Kidney glomerular epithelial cell (primary cell): ENCODE measurements at regions not wholly inside any gene's neighbourhood (a gene's known extent, or its start where the extent isn't known, plus 50 kb on each side); places are given as distances from the start of the nearest gene placed in this dataset.
A peak's percentile ranks its signal among the peaks of the same experiment; 100 is the strongest.
"Not testable (repeated sequence)": the region's sequence is repeated elsewhere in the genome, so short reads cannot be mapped to it uniquely, and the experiment has no call there.

Experiments used
- DNase-seq: peaks from one replicate; lab custom pipeline; 2025; lab: John Stamatoyannopoulos, UW

DNA sequence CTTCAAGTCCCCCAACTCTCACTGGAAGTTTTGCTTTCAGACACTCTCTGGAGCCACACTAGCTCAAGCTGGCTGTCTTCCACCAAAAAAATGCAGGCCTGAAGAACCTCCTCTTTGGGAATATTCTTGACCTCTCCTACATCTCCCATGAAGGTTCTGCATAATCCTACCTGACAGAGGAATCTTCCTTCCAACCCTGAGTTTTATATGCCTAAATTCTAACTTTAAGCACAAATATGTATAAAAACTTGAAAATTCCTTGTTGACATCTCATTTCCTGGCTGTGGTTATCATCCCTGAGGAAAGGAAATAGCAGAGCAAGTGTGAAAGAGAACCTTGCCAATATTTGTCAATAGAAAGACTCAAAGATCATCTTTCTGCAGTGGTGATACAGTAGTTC is 249.0 kb downstream of the LPIN1 start:
- DNase-seq: no peak

DNA sequence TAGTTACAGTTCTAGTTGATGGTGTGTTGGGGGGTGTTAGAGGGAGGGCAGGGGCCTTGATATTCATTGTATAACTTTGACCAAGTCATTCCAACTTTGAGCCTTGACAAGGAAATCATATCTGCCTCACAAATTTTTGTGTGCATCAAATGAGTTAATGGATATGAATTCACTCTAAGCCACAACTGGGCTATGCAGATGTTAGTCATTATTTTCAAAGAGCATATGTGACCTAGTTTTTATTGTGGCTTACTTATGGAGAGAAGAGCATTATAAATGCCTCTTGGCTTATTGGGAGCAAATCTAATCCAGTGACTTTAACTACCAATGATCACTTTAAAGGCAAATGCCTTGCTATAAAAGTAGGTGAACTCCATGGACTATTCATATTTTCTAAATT is 250.2 kb downstream of the LPIN1 start:
- no peak for DNase-seq

DNA sequence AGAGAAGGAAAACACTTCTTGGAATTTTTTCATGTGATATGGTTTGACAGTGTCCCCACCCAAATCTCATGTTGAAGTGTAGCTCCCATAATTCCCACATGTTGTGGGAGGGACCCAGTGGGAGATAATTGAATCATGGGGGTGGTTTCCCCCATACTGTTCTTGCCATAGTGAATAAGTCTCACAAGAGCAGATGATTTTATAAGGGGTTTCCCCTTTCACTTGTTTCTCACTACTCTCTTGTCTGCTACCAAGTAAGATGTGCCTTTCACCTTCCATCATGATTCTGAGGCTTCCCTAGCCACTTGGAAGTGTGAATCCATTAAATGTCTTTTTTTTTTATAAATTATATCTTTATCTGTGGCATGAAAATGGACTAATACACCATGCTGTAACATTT is 250.7 kb downstream of the LPIN1 start:
- no peak for DNase-seq

DNA sequence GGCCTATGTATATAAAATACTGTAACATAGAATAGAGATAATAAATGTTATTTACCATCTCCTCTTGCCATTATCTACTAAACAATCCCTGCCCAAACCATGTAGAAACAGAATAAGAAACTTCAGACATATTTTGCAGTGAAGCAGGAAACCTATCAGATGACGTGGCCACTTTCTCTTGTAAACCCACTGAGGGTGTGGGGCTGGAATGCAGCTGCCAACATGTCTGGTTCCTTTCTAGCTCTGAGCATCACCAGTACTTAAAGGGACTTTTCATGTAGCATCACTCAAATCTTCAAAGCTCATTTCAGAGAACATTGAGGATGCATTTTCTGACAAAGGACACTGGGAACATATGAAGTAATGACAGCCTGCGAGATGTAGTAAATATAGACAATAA is 251.8 kb downstream of the LPIN1 start:
- DNase-seq: no peak

DNA sequence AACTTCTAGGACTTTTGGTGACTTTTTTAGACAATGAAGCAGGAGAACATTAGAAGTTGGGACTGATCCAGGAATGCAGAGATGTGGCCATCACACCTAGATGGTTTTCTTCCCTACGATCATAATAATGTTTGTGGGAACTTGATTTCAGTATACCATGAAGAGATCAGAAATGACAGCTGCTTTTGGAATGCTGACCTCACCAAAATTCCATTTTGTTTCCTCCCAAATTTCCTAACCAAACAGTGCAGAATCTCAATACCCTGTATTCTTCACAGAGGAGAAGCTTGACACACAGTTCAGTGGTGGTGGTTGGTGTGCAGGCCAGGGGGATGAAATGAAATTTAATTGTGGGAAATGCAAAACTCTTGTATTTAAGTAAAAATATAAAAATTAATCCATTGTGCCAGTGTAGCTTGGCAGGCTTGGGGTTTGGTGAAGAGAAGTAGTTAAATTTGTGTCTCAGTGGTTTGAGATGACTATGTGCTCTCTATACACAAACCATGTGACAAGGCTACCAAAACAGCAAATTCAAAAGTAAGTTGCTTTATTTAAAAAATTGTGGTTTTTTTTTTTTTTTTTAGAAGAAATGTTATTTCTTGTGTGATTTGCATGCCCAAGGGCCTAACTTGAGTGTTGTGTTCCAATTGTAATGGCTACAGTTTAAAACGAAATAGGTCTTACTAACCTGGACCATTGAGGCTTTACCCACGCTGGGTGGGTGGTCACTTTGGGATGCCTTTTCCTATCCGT is 252.4 kb downstream of the LPIN1 start:
- DNase-seq: no peak

DNA sequence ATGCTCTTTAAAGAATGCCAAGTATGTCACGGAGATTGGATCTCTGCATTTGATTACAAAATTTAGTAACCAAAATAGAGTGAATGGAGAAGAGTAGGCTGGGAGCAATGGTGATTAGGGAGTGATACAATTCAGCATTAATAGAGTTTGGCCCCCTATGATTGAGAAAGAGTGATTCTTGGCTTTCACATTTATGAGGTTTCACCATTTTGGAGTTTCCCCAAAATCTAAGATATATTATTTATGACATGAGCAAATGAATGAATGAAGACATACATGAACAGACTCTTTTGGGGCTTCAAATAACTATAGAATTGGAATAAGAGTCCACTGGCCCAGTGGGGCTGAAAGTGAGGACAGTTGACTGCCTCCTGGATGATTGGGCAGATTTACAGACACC is 255.2 kb downstream of the LPIN1 start:
- no peak for DNase-seq

DNA sequence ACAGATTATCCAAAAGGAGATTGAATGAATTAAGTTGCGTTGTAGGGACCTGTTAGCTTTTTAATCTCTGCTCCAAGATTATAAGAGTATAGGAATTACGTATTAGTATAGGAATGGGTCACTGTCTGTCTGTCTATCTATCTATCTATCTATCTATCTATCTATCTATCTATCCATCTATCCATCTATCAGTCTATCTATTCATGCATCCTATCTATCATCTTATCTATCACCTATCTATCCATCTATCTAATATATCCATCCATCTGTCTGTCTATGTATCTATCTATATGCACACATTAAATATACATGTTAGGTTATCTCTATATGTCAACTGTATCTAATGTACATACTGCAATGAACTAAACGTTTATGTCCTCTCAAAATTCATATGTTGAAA is 255.8 kb downstream of the LPIN1 start:
- no peak for DNase-seq

DNA sequence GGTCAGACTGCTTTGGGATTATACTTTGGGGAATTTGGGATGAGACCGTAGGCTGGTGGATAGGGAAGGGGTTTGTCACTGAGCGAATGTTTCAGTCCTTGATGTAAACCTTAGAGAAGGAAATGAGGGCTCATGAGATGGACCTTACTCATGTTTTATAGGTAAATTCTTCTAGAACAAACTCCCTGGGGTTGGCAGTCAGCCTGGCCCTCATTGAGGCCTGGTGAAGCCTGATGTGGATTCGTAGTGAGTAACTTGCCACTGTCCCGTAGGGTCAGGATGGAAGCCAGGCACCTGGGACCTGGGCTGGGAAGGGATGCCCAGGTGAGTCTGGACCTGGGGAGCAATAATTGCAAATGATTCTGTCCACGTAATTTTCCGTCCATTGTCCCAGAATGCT is 258.3 kb downstream of the LPIN1 start:
- DNase-seq: no peak

DNA sequence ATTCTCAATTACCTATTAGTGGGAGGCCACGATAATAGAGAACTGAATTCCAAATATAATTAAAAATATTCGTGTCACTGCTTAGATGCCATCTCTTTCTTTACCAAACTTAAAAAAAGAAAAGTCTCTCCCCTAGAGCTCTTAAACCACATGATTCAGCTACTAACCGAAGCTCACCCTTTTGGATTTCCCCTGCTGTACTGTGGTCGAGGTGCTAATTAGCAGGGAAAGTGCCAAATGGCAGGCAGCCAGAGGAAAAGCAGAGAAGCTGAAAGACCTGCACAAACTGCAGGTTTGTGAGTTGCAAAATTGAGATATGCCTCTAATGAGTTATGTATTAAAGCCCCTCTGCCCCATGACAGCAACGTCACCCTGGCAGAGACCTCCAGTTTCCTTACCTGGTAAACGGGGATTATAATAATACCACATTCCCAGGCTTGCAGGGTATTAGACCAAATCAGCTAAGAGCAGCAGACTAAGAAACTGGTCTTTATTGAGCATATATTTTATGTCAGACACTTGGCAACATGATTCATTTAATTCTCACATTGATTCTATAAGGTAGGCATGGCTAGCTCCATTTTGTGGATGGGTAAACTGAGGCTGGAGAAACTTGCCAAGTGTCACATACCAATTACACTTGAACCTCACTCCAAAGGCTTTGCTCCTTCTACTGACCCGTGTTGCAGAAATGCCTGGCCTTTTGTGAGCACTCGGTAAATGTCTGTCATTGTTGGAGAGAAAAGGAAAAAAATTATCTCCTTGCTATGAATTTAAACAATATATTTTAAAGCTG is 259.7 kb downstream of the LPIN1 start:
- DNase-seq: peak; percentile 66

DNA sequence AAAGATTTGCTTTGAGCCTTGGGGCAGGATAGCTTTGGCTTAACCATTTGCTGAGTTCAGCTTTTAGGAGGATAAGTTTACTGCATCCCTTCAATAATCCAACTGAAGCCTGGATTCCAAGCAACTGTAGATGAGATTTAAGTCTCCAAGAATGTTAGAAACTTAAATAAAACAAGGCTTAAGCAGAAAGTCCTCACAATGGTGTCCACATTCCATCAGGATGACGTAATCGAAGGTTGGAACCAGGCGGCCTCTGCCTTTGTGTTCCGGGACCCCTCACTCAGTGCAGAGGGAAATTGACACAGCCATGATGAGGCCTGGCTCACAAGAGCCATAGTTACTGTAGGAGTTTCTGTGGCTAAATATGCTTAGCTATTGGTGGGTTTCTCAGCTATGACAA is 260.4 kb downstream of the LPIN1 start:
- peak; percentile 17 for DNase-seq

DNA sequence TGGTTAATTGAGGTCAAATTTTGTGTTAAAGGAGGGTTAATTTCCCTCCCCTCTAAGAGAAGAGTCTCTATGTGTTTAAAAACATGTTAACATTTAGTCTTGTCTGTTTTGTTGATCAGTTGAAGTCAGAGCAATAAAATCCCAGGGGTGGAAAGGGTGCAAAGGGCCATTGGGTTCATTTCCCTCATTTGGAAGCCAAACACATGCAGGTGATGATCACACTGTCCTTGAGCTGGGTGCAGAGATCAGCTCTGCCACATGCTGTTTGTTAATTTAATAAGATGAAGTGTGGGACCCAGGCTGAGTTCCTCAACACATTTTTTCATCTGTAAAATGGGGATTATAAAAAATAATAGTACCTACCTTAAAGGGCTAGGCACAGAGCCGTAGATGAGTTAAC is 260.9 kb downstream of the LPIN1 start:
- no peak for DNase-seq

DNA sequence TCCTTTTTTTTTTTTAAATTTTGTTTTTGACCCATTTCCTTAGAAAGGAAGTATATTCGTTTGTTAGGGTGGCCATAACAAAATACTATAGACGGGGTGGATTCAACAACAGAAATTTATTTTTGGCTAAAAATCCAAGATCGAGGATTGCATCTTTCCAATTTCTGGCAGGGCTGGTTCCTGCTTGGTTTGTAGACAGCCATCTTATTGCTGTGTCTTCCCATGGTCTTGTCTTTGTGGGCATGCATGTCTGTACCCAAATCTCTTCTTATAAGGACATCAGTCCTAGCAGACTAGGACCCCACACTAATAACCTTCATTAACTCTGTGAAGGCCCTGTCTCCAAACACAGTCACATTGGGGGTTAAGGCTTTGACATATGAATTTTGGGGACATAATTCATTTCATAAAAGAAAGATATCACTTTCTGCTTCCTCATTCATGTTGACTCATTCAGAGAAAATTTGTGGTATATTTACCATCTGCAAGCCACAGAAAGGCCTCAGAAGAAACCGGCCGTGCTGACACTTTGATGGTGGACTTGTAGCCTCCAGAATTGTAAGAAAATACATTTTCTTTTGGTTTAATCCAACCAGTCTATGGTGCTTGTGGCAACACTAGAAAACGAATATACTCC is 262.1 kb downstream of the LPIN1 start:
- DNase-seq: no peak

DNA sequence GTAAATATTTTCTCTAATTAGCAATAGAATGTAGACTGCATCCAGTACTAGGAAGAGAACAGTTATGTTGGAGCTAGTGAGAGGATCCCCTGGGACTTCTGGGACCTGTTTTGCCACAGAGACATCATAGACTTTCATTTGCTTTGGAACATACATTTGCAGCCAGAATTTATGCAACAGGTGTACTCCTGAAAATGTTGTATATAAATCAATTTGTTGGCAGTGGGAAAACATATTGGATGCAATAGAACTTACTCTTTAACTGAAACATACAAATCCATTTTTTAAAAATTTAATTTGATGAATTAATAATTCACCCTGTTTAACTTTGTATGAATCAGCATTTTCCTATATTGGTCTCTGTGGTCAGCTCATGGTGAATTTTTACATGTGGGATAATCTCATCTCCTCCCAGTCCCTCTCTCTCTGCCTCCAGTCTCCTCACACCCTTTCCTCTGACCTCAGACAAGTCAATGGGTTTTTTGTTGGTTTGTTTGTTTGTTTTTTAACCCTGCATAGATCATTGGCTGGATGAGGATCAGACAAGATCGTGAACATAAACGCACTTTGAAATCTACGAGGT is 263.0 kb downstream of the LPIN1 start:
- no peak for DNase-seq

DNA sequence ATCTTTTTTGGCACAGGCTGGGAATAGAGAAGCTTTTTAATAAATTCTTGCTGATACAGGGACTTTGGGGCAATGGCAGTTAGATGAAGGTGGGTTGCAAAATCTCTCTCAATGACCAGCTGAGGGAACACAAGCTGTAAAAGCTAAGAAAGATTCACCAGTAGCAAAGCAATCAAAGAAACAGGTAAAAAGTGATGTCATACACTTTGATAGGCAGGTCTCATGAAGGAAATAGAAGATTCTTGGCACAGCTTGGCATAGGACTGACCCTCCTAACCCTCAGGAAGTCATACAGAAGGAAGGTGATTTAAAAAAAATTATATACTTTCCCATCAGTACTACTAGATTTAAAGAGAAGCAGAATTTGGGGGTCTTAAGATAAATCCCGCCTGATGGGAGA is 263.6 kb downstream of the LPIN1 start:
- no peak for DNase-seq

DNA sequence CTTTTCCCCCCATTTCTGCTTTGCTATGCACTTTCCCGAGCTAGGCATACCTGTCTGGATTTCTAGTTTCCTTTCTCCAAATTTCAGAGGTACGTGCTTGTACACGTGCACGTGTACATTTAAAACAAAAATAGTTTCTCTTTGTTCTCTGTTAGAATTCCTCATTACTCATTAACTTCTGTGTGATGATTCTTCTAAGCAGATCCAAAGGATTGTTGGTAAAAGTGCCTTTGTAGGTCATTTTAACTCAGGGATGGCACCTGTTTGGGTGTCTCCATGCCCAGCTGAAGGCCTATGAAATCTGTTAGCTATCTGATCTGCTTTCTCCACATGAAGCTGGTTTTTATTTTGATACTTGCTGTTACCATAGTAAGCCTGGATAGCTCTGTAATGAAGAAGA is 264.3 kb downstream of the LPIN1 start:
- DNase-seq: peak; percentile 21

DNA sequence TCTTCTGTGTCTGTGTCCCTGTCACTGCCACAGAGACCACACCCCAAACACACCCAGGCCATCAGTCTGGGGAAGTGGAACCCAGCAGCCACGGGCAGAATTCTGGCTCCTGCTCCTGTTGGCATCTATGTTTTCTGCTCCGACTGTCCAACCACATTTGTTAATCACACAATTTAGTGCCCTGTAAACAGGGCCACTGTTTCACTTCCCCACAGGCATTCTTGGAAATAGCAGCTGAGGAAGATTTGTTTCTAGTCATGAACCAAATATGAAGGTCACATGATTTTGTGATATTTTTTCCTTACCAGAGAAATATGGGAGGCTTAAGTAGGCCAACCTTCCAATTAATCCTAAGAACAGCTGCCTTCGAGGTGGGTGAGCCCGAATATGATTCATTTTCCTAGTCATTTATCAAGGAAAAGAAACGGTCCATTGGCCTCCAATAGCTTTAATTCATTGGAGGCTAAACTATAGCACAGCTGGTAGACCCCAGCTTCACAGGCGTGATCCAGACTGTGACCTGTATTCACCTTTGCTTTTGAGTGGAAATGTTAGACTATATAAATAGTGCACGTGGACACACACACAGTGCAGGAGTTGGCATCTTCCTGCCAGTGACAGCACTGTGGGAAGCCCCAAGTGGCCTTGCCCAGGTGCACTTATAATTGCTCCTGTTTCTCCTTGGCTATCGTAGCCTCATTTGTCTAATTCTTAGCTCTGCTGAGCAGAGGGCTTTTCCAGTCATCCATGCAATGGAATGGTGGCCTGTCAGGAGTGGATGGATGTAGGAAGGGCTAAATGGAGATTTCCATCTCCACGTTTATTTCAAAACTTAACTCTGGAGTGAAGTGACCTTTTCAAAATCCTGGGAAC is 267.9 kb downstream of the LPIN1 start:
- no peak for DNase-seq

DNA sequence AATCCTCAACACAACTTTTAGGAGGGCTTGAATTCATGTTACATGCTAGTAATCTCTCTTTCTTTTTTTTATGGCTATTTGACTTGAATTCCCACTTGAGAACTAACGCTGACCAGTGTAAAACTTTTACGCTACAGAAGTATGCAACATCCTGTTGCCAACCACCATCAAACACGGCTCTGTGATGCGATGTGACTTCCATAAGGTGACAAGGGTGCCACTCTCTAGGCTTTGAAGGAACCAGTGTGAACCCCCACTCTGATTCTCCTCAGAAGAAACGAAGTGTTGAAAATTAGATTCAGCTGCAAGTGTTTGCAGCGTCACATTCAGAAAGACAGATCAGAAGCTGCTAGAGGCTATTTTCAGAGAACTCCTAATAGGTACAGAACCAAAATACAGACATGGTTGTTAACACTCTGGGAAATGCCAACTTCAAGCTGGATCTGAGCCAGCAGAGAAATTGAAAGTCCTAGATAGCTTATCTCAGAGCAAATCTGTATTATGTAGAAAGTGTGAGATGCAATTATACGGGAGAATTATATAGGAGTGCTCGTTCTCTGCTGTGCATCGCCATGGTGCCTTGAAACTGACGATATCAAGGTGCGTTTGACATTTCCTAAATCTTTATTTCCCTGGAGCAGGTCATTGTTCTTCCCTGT is 271.2 kb downstream of the LPIN1 start:
- DNase-seq: no peak

DNA sequence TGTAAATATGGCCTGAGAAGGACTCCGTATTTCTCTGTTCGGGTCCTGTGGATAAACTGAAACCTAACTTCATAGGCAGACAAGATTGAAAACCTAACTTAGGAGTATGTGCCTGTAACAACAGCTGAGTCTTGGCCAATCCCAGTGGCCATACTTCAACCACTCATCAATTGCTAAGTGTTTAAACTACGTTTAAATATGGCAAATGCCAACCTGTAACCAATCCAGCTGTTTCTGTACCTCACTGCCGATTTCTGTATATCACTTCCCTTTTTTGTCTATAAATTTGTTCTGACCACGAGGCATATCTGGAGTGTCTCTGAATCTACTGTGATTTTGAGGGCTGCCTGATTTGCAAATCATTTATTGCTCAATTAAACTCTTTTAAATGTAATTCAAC is 272.3 kb downstream of the LPIN1 start:
- DNase-seq: not testable (repeated sequence)

DNA sequence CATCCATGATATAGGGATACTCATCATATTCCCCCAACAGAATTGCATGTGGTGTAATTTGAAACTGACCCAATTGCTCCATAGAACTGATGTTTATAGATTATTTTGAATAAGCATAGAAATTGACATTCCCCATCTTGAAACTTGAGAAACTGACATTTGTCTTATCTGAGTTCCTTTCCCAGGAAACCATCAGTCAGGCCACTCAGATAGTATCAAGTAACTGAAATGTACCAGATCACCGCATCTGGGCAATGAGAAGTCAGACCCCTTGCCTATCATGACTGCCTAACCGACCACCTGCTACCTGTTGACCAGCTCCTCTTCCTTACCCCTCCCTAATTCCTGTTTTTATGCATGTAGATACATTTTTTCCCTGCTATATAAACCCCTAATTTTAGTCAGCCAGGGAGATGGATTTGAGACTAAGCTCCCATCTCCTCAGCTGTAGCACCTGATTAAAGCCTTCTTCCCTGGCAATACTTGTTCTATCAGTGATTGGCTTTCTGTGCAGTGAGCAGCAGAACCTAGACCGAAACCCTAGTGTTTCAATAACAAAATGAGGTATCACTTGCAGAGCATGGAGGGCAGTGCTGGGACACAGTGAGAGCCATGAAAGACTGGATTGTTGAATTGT is 274.5 kb downstream of the LPIN1 start:
- no peak for DNase-seq

DNA sequence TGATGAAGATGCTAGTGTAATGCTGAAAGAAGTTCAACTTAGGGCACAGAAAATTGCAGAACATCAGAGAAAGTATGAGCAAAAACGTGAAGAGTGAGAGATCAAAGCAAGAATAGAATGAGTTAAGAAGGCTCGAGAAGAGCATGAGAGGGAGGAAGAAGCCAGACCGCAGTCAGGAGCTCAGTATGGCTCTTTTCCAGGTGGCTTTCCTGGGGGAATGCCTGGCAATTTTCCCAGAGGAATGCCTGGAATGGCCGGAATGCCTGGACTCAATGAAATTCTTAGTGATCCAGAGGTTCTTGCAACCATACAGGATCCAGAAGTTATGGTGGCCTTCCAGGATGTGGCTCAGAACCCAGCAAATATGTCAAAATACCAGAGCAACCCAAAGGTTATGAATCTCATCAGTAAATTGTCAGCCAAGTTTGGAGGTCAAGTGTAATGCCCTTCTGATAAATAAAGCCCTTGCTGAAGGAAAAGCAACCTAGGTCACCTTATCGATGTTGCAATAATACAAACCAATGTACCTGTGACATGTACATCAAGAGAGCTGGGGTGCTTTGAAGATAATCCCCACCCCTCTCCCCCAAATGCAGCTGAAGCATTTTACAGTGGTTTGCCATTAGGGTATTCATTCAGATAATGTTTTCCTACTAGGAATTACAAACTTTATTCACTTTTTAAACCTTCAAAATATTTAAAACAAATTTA is 277.9 kb downstream of the LPIN1 start:
- peak; percentile 52 for DNase-seq
